ENCODE measurements at regions not wholly inside any gene's neighbourhood (a gene's known extent, or its start where the extent isn't known, plus 50 kb on each side); places are given as distances from the start of the nearest gene placed in this dataset.

- TF ChIP-seq POLR2A (IDR thresholded peaks at IDR 0.05) (no peak), POLR2AphosphoS5 (IDR thresholded peaks at IDR 0.05) (no peak), CTCF (IDR thresholded peaks at IDR 0.05) (no peak), EP300 (IDR thresholded peaks at IDR 0.05) (no peak)
These were observed 205.0 kb upstream of the FAM47C start for GRCh38 chrX:36803151-36803550.
